ENCODE measurements at regions not wholly inside any gene's neighbourhood (a gene's known extent, or its start where the extent isn't known, plus 50 kb on each side); places are given as distances from the start of the nearest gene placed in this dataset. TPM values are rescaled to one million over a fixed set of nuclear protein-coding genes. Genes with fewer than 3 reads are reported as not detected.

GRCh38 chr2:49219741-49220140 lies 65.4 kb upstream of the FSHR start:
- DNase-seq (ENCODE audit: low read depth in 2 of 3, low spot score in 2 of 3) = no peak

DNA sequence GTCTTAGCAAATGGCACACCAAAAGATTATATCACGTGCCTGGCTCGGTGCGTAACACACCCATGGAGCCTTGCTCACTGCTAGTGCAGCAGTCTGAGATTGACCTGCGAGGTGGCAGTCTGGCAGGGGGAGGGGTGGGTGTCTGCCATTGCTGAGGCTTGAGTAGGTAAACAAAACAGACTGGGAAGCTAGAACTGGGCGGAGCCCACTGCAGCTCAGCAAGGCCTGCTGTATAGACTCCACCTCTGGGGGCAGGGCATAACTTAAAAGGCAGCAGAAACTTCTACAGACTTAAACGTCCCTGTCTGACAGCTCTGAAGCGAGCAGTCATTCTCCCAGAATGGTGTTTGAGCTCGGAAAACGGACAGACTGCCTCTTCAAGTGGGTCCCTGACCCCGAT lies 55.9 kb upstream of the FSHR start:
- no peak for DNase-seq (ENCODE audit: low read depth in 2 of 3, low spot score in 2 of 3)

DNA sequence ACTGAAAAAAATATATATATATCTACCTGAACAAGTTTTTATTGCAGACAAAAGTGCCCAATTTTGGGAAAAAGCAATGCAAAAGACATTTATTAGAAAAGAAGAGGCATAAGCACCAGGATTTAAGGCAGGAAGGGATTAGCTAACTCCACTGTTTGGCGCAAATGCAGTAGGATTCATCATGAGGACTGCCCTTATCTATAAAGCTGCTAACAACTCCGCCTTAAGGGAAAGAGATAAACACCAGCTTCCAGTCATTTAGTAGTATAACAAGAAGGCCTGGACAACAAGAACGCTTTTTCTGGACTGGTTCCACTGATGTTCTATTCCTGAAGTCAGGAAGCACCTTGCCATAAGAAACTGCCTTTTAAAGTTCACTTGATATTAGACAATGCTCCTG lies 52.9 kb upstream of the FSHR start:
- no peak for DNase-seq (ENCODE audit: low read depth in 2 of 3, low spot score in 2 of 3)

Small RNA genes lying in the stretch of these regions (small RNA-seq; reads per million reads assigned to genes)
- gene RNU6-439P = not detected

Measured in hematopoietic multipotent progenitor cell (in vitro differentiated cells).